PC-9 (cell line): ENCODE measurements at regions not wholly inside any gene's neighbourhood (a gene's known extent, or its start where the extent isn't known, plus 50 kb on each side); places are given as distances from the start of the nearest gene placed in this dataset.

Source experiments
- EZH2 ChIP-seq: fragments of 200-600 bp; sonication (generic); IDR thresholded peaks from 2 replicates; pipeline ENCODE4 v1.8.0; 2017; ENCODE audit warnings: antibody characterized with exemption, low read depth
- TF ChIP-seq, protein P1 (sequence below): fragments of 200-600 bp; sonication (generic); conservative IDR thresholded peaks from 2 replicates; pipeline ENCODE4 v1.6.1; 2017; ENCODE audit warnings: mixed run types, antibody characterized with exemption, mild to moderate bottlenecking, moderate library complexity

DNA sequence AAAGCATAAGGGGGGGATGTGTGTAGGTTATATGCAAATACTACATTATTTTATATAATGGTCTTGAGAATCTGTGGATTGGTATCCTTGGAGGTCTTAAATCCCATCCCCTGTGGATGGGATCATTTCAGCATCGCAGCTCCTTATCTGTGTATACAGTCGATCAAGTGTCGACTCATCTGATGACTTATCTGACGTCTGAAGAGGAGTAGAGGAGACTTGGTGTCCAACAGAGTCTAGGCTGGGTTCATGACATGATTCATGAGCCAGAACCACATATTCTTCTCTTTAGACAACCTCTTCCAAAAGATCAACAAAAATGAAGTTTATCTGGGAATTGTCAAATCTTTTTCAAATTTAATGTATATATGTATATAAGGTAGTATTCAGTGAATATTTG lies 220.7 kb downstream of the NR2F2 start:
- TF ChIP-seq, protein P1, sequence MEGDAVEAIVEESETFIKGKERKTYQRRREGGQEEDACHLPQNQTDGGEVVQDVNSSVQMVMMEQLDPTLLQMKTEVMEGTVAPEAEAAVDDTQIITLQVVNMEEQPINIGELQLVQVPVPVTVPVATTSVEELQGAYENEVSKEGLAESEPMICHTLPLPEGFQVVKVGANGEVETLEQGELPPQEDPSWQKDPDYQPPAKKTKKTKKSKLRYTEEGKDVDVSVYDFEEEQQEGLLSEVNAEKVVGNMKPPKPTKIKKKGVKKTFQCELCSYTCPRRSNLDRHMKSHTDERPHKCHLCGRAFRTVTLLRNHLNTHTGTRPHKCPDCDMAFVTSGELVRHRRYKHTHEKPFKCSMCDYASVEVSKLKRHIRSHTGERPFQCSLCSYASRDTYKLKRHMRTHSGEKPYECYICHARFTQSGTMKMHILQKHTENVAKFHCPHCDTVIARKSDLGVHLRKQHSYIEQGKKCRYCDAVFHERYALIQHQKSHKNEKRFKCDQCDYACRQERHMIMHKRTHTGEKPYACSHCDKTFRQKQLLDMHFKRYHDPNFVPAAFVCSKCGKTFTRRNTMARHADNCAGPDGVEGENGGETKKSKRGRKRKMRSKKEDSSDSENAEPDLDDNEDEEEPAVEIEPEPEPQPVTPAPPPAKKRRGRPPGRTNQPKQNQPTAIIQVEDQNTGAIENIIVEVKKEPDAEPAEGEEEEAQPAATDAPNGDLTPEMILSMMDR: no peak
- TF ChIP-seq EZH2: no peak
